COLO829 (cell line): ENCODE measurements at regions not wholly inside any gene's neighbourhood (a gene's known extent, or its start where the extent isn't known, plus 50 kb on each side); places are given as distances from the start of the nearest gene placed in this dataset.
"Not testable (repeated sequence)": the region's sequence is repeated elsewhere in the genome, so short reads cannot be mapped to it uniquely, and the experiment has no call there.

Experiments used
- DNase-seq: peaks from one replicate; pipeline ENCODE4 v3.0.0; 2012; ENCODE audit warnings: low spot score

GRCh38 chr13:24931450-24932251 is 164.3 kb upstream of the PABPC3 start:
- DNase-seq, result no peak

GRCh38 chr13:24933106-24934023 is 162.6 kb upstream of the PABPC3 start:
- not testable (repeated sequence) for DNase-seq

GRCh38 chr13:24934024-24934385 is 161.9 kb upstream of the PABPC3 start:
- DNase-seq, result not testable (repeated sequence)

- no peak for DNase-seq
These were observed 157.0 kb upstream of the PABPC3 start for GRCh38 chr13:24938966-24939365.

GRCh38 chr13:24941023-24941713 is 154.8 kb upstream of the PABPC3 start:
- DNase-seq, result not testable (repeated sequence)

- DNase-seq, result no peak
These were observed 152.8 kb upstream of the PABPC3 start for GRCh38 chr13:24943136-24943535.

- DNase-seq, result not testable (repeated sequence)
These were observed 151.9 kb upstream of the PABPC3 start for GRCh38 chr13:24944073-24944472.

- not testable (repeated sequence) for DNase-seq
These were observed 147.0 kb upstream of the PABPC3 start for GRCh38 chr13:24948977-24949376.

GRCh38 chr13:24950611-24951010 is 145.3 kb upstream of the PABPC3 start:
- DNase-seq, result not testable (repeated sequence)

- DNase-seq, result not testable (repeated sequence)
These were observed 128.0 kb upstream of the PABPC3 start for GRCh38 chr13:24967970-24968369.

GRCh38 chr13:24968416-24968815 is 127.5 kb upstream of the PABPC3 start:
- DNase-seq, result not testable (repeated sequence)

GRCh38 chr13:24973102-24973501 is 122.8 kb upstream of the PABPC3 start:
- not testable (repeated sequence) for DNase-seq

GRCh38 chr13:24981181-24981803 is 114.6 kb upstream of the PABPC3 start:
- not testable (repeated sequence) for DNase-seq

GRCh38 chr13:24982333-24982999 is 113.5 kb upstream of the PABPC3 start:
- no peak for DNase-seq

GRCh38 chr13:24983094-24983493 is 112.8 kb upstream of the PABPC3 start:
- DNase-seq, result no peak

- DNase-seq, result no peak
These were observed 111.8 kb upstream of the PABPC3 start for GRCh38 chr13:24984134-24984533.

- no peak for DNase-seq
These were observed 110.8 kb upstream of the PABPC3 start for GRCh38 chr13:24985107-24985506.

GRCh38 chr13:24985896-24986295 is 110.0 kb upstream of the PABPC3 start:
- DNase-seq, result no peak

GRCh38 chr13:24986826-24987225 is 109.1 kb upstream of the PABPC3 start:
- DNase-seq, result no peak

GRCh38 chr13:24989959-24990358 is 106.0 kb upstream of the PABPC3 start:
- not testable (repeated sequence) for DNase-seq

- not testable (repeated sequence) for DNase-seq
These were observed 103.0 kb upstream of the PABPC3 start for GRCh38 chr13:24992946-24993345.
